Testis (tissue), 2 donors: ENCODE measurements at regions not wholly inside any gene's neighbourhood (a gene's known extent, or its start where the extent isn't known, plus 50 kb on each side); places are given as distances from the start of the nearest gene placed in this dataset.
"Not testable (repeated sequence)": the region's sequence is repeated elsewhere in the genome, so short reads cannot be mapped to it uniquely, and the experiment has no call there.

Experiments
- CTCF ChIP-seq, 3 experiments: fragments of 450-650 bp in 2 of 3; fragments of 200-600 bp in 1 of 3; sonication (generic) in 1 of 3; IDR thresholded peaks; one replicate each; pipeline ENCODE4 v1.5.1; 2016 to 2019; ENCODE audit warnings: antibody characterized with exemption in 3 of 3, mild to moderate bottlenecking in 2 of 3, moderate library complexity in 1 of 3
- POLR2A ChIP-seq: fragments of 450-650 bp; IDR thresholded peaks from one replicate; pipeline ENCODE4 v1.6.1; 2017; ENCODE audit warnings: antibody characterized with exemption, mild to moderate bottlenecking, moderate library complexity

DNA sequence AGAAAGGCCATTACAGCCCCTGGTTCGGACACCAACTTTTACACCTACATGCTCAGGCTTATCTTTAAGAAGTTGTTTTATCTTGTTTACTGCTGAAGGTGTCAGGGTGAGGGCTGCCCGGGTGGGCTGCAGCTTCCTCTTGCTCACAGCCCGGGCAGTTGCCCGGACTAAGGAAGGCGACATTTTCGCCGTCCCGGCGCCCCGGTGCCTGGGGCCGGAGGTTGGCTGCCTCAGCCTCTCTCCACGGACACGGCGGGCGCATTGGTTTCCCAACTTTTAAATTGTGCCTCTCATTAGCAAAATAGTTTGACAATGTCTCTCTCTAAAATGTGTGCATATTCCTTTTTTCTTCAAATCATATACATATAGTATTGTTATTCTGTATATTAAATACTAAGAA lies 198.5 kb downstream of the LRRC70 start:
- TF ChIP-seq CTCF (IDR thresholded peaks at IDR 0.05); POLR2A: not testable (repeated sequence)
